CMK (cell line): ENCODE measurements at regions not wholly inside any gene's neighbourhood (a gene's known extent, or its start where the extent isn't known, plus 50 kb on each side); places are given as distances from the start of the nearest gene placed in this dataset.
"Not testable (repeated sequence)": the region's sequence is repeated elsewhere in the genome, so short reads cannot be mapped to it uniquely, and the experiment has no call there.

ENCODE experiments used
- DNase-seq: peaks from one replicate; pipeline ENCODE4 v3.0.0-alpha.2; 2010; ENCODE audit warnings: low read depth

DNA sequence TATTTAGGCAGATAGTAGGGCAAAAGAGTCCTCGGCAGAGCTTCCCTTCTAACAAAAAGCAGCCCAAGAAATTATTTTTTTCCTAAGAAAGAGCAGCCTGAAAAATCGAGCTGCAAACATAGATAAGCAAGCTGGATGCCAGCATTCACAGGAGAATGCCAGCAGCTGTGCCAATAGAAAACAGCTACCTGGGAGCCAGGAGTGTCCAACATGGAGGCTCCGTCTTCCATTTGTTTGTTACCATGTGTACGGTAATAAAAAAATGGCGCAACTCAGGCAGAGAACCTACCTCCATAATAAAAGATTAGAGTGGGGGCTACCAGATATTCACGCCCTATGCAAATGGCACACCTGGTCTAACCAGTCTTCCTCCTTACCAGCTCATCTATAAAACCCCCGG lies 77.6 kb upstream of the IPO5 start:
- DNase-seq = no peak

GRCh38 chr13:97878431-97879375 lies 74.8 kb upstream of the IPO5 start:
- no peak for DNase-seq

DNA sequence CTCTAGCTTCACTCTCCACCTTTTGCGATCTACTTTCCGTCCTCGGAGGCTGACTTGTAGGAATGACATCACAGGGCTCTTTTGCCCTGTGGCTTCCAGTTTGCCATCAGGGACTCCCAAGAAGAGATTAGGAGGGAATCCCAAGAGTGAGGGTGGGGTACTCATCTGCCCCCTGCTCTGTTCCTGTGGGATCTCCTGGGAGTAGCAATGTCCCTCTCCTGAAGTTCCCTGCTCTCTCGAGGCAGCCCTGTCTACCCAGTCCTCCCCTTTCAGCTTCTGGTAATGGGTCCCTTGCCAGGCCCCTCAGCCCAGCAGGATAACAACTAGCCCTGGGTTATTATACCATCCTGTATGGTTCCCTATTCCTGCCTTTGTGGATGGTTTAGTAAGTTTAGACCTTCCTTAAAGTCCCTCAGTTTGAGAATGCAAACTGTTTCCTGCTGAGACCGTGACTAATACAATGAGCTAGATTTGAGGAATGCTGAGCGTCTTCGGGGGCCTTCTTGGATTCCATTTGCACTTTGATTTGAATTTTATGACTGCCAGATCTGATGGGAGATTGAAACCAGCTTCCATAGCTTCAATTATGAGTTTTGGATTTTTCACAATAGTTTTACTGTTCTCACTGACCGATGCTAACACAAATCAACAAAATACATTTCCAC lies 73.7 kb upstream of the IPO5 start:
- no peak for DNase-seq

DNA sequence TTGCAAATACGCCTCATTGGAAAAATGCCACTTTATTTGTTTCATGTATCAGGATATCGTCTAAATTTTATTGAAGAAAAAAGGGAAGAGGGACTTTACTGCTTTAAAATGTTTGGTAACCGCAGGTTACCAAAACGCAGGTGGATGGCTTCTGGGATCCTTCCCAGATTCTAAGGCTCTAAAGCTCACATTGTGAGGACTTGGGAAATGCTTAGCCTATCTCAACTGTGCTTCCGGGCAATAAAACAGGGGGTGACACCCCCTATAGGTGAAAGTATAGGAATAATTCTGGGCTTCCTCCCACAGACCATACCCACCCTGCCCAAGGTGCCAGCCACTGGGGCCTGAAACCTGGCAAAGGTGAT lies 73.2 kb upstream of the IPO5 start:
- no peak for DNase-seq

DNA sequence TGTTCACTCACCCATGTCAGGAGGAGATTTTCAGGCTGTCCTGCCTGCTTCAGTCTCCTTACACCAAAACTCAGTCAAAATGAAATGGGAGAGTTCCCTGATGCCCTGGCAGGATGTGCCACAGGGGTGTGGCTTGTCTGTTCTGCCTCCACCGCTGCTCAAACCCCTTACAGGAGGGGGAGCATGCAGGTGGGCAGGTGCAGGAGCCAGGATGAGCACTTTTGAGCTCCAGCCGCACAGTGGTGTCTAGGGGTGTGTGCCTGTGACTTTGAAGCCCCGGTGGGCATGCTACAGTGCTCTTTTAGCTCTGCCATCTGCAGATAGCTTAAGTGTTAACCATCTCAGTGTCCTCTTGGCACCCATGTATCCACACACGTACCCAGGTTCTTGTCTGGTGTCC lies 71.9 kb upstream of the IPO5 start:
- DNase-seq = no peak

GRCh38 chr13:97883396-97883795 lies 70.1 kb upstream of the IPO5 start:
- DNase-seq = no peak

GRCh38 chr13:97884707-97885468 lies 68.6 kb upstream of the IPO5 start:
- DNase-seq = no peak

DNA sequence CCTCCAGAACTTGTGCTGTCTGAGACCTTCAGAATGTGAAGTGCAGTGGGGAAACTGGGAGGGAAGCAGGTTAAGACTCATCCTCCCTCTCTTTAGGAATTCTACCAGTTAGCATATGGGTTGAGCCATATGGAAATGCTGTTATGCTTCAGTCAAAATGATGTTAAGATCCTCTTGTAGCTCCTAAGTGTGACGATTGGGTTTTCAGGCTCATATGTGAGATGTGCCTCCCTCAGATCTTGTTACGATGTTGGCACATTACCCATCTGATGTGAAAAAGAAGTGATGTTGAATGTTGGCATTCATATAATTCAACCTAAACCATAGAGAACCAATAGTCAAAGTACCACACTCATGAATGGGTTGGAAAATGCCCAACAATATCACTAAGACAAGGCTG lies 67.8 kb upstream of the IPO5 start:
- DNase-seq = no peak

DNA sequence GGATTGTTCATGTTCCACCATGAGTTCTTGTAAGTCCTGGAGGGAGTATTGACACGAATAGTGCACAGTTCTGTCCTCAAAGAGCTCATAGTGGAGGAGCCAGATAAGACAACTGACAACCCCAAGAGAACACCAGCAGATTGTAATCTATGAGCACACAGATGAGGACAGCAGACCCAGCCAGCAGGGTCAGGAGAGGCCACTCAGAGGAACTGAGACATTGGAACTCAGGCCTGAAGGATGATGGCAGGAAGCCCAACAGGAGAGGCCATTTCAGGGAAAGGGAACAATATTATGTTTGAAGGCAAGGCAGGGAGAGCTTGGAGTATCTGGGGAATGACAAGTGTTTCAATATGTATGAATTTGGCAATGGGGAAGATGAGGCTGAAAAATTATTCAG lies 63.7 kb upstream of the IPO5 start:
- DNase-seq = peak; percentile 4

DNA sequence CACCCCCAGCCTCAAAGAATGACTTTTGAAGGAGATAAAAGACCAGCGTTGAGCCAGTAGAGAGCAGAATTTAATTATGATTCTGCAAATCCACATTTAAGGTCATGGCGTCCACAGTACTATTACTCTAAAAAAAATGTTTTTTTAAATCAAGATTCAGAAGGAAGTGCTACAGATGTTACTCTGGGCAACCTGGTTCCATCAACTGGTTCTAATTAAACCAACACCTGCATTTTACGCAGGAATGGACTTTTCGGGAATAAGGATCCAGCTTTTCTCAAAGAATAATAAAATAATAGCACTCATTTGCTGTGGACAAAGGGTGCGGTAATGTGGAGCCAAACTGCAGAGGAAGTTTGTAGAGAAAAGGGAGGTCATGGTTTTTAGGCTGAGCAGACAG lies 62.9 kb upstream of the IPO5 start:
- DNase-seq = no peak

DNA sequence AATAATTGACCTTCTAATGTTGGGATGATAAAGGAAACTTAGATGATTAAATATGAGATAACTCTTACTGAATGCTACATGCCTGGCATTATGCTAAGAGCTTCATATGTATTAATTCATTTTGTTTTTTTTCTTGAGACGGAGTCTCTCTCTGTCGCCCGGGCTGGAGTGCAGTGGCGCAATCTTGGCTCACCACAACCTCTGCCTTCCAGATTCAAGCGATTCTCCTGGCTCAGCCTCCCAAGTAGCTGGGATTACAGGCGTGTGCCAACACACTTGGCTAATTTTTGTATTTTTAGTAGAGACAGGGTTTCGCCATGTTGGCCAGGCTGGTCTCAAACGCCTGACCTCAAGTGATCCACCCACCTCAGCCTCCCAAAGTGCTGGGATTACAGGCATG lies 61.5 kb upstream of the IPO5 start:
- DNase-seq = not testable (repeated sequence)

DNA sequence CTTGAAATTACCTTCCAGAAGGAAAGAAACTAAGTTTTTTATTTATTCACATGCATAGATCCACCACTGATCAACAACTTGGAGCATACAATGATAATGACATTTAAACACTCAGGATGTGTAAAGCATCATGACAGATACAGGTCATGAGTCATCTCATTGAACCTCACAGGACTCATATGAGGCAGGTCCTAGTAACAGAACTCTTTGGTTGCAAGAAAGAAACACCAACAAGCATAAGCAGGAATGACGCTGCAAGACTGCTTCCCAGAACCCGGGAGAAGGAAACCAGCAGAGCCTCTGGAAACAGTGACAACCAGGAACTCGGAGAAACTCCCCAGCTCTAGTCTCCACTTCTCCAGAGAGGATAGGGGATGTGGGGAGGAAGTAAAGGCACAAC lies 60.8 kb upstream of the IPO5 start:
- DNase-seq = no peak

GRCh38 chr13:97895383-97895782 lies 58.1 kb upstream of the IPO5 start:
- DNase-seq = no peak

DNA sequence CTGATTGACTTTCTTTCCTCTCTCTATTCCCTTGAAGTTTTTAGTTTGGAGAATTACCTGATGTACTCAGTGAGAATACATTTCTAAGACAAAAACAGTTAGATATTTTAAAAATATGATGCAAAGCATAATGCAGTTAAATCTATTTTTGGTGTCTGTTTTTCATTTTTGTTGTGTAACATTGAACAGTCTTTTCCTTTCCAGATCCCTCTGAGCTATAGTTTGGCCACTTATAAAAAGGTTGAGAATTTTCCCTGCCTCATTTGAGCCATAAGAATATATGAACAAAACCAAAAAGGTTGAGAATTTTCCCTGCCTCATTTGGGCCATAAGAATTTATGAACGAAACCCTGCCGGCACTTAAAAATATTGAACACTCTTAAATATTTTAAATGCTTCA lies 57.0 kb upstream of the IPO5 start:
- no peak for DNase-seq

GRCh38 chr13:97901716-97902115 lies 51.8 kb upstream of the IPO5 start:
- no peak for DNase-seq
